ENCODE measurements at regions not wholly inside any gene's neighbourhood (a gene's known extent, or its start where the extent isn't known, plus 50 kb on each side); places are given as distances from the start of the nearest gene placed in this dataset.
A peak's percentile ranks its signal among the peaks of the same experiment; 100 is the strongest.

DNA sequence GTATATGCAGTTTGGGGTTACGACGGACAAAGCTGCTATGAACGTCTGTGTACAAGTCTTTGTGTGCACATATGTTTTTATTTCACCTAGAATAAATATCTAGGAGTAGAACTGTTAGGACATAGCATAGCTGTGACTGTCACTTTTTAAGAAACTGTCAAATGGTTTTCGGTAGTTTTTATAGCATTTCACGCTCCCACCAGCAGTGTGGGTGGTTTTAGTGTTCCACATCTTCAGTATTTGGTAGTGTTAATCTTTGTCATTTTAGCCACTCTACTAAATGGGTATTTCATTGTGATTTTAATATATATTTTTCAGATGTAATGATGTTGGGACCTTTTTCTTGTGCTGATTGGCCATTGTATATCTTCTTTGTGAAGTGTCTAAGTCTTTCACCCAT, 109.1 kb upstream of the BCAT1 start:
- no peak for DNase-seq

DNA sequence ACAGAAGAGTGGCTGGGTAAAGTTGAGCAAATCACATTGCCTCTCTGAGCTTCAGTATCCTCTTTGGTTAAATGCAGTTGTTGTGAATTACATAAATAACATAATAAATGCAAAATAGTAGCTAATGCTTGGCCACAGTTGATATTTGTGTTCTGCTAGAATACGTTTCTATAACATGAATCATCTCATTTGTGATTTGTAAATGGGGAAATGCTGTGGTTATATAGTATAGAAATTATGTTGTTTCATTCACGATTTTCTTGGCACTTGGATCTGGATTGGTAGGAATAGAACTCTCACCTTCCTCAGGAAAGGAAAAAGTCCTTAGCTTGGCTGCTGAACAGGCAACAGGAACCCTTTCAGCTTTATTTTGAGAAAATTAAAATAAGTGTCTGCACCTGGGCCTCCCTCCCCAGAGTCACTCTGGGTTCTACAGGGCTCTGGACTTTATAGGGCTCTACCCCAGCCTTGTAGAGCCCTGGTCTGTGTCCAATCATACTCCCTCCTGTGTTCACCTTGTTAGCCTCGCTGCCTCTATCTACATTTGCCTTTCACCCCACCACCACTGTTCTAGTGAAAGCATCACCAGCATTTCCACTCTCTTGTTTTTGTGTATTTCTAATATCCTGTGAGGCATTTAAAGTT, 107.7 kb upstream of the BCAT1 start:
- no peak for DNase-seq

DNA sequence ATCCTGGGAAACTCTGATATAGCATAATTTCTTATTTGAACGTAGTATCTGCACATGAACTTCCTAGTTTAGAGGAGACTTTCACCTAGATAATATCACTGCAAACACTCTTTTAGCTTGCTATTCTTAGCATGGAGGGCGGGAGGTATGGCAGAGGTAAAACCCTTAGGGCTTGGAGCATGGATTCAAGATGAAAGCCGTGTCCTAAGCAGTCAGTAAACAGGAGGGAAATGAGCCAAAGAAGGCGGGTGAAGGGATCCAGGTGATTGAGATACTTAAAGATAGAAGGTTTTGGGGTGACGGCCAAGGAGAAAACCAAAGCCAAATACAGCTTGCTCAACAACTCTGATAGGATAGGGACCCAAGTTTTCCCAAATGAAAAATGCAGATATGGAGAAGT, 107.1 kb upstream of the BCAT1 start:
- no peak for DNase-seq

DNA sequence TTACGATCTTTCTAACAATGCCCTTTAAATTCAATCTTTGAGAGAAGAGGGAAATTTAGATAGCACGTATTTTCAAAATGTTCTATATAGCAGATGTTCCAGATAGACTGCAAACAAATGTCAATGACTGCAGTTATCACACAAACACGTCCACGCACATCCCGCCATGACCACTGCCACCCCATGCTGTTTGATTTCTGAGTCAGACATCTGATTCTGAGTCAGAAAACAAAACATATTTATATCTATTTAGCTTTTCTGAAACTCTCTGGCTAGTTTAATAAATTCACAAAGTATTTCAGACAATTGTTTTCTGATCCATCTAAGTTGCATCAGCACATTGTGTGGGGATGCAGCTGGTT, 105.9 kb upstream of the BCAT1 start:
- no peak for DNase-seq

DNA sequence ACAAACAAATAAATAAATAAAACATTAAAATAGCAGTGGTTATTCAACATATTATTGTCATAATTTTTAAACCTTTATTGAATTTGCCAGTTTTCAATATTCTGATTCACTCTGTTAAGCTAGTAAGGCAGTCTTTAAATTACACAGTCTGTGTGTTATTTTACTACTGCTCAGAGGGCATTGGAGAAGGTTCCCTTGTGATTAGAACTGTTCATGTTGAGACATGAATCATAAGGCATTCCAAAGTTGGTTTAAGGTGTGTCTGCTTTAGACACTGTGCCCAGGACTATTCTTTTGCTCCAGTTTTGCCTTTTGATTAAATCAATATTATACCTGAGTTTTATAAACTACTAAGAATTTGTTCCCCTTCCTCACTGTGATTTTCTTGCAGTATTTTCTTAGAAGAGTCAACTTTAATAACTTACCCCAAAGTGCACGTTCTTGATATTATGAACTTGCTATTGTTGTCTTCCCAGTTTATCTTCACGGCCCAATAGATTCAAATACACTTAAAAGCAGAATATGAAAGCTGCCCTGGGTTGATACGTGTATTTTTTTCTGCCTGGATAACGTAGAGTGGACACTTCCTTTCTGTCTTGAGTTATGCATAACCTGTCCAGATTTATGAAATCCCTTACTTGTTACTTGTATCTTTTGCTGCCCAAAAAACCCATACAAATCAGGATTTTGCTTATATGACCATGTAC, 105.3 kb upstream of the BCAT1 start:
- DNase-seq: no peak

DNA sequence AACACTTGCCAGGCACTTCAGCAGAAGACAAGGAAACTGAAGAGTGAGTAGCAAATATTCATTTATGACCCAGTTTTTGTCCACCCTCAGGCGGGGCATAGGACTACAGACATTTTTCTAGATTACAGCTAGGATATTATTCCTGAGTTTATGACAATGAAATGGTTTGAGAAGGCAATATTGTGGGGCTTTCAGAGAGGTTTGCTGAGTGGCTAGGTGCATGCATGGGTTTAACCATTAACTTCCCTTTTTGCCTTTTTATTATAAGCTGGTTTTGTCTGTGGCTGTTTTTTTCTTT, 104.0 kb upstream of the BCAT1 start:
- DNase-seq: no peak

DNA sequence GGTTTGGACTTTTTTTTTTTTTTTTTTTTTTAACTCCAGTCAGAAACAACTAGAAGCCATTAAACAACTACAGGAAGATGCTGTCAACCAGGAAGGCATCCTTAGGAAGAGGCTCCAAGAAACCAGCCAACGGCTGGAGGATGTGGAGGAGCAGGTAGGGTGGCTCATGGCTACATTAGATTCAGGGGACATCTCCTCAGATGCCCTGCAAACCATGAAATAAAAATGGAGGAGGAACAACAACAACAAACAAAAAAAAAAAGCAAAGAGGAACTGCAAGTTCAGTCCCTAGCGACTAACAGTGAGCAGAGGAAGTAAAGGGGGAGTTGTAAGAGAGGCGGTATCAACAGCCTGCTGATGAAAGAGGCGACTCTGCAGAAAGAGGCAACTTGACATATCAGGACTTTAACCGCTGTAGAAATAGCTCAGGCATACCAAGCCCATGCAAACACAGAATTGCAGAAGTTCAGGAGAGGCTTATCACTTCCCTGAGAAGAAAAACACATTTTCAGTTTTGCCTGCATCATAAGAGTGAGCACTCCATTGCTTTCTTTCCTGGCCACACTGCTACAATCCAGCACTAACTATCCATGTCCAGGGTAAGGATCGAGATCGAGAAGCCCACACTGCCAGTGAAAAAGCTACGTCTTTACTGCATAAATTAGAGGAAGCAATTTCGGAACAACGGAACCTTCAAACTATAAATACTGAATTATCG, 103.5 kb upstream of the BCAT1 start:
- no peak for DNase-seq

DNA sequence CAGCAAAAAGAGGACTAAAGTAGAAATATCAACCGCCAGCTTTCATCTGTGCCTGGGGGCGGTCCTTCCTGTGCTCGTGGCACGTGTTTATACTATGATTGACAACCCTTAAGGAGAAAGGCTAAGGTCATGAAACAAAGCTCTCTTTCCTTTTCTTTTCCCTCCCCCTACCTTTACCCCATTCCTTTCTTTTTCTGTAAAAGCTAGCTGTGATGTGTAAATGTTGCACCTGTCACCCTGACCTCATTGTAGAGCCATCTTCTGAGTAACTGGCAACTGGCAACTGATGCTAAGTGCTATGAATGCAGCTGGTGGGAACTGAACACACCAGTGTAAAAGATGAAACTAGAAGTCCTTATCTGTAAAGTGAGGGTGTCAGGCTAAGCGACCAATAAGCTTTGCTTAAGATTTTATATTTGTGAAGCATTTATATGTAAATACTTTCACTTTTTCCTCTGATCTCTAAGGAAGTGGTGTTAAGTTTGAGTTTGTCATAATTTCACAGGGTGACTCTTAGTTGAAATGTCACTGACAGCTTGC, 102.8 kb upstream of the BCAT1 start:
- DNase-seq: no peak

DNA sequence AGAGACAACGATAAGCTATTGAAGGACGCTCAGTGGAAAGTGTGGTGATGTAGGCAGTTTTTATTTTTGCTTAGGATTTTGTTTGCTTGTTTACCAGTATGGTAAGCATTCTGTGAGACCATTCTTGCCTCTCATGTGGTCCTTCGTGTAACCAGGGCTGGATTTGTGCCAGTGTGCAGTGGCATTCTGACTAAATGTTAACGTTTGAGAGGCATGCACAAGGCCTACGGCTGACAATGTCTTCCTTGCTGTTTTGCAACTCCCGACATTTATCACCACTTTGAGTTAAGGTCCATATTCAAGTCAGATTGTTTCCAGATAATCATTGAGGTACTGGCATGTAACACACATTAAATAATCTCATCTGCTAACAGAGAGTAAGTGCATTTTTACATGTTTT, 102.3 kb upstream of the BCAT1 start:
- DNase-seq: peak; percentile 2

DNA sequence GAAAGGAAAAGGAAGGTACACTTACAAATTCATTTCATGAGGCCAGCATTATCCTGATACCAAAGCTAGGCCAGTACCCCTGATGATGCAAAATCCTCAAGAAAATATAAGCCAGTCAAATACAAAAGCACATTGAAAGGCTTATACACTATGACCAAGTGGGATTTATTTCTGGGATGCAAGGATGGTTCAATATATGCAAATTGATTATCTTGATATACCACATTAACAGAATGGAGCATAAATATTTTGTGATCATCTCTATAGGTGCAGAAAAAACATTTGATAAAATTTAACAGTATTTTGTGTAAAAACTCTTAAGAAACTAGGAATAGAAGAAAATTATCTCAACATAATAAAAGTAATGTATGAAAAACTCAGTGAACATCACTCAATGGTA, 97.0 kb upstream of the BCAT1 start:
- DNase-seq: no peak

DNA sequence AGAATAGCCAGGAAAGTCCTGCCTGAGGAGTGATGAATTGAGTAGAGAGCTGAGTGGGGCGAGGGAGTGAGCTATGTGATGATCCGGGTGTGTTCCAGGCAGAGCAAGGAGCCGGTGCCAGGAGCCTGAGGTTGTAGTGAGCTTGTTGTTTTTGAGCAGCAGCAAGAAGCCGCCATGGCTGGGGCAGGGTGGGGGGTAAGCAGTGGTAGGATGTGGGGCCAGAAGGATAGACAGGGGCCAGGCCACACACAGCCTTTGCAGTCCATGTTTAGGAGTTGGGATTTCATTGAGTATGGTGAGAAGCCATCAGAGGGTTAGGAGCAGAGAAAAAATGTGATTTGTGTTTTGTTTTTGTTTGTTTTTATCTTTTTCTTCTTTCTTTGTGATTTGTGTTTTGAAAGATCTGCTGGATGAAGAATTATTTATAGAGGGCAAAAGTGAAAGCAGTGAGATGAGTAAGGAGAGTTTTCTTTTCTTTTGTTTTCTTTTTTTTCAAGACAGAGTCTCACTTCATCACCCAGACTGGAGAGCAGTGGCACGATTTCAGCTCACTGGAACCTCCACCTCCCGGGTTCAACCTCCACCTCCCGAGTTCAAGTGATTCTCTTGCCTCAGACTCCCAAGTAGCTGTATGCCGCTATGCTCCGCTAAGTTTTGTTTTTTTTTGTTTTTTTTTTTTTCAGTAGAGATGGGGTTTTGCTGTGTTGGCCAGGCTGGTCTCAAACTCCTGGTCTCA, 92.3 kb upstream of the BCAT1 start:
- DNase-seq: no peak

DNA sequence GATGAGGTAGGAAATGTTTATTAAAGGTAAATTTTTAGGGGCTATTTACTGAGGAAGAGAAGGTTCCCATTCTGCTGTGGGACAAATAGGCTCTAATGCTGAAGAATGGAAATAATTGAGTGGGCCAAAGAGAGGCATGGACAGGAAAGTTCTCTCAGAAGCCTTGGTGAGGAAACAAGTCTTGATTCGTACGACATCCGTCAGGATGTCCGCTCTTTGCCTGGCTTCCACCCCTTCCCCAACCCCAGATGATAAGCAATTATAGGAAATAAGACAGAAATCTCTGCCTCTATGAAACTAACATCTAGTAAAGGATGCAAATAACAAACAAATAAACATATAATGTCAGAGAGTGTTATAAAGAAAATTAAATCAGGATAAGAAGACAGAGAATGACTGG, 91.7 kb upstream of the BCAT1 start:
- DNase-seq: no peak

DNA sequence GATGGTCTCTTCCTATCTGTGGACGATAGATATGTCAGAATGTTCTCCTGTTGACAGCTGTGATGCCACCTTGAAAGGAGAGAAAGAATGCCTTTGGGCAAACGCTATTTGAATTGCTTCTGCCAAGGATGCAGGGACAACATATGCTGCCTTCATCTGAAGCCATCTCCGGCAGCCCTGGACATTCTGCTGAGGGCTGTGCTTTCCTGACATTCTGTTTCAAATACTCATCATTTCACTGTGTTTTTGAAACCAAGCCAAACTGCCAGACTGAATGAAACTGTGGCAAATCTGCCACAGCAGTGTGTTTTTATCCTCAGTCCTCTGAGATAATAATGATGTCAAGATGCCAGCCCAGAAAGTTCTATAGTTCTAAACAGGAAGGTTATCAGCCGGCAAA, 85.8 kb upstream of the BCAT1 start:
- no peak for DNase-seq

DNA sequence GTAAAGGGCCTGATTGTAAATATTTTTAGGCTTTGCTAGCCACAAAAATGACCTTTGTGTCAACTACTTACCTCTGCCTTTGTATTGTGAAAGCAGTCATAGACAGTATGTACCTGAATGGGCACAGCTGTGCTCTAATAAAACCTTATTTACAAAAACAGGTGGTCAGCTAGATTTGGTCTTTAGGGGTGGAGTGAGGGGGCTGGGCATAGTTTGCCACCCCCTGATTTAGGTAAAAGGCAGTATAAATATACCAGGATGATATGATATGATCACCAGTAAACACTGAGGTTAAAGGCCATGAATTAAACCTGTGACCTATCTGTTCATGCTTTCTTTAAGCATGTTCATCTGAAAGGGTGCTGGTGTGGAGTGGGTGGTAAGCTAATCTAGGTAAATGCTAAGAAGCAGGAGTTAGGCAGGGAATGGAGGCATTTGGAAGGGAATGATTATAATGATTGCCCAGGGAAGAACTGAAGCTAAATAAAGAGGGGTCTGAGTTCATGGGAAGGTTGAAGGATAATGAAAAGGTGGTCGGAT, 77.1 kb upstream of the BCAT1 start:
- DNase-seq: no peak

DNA sequence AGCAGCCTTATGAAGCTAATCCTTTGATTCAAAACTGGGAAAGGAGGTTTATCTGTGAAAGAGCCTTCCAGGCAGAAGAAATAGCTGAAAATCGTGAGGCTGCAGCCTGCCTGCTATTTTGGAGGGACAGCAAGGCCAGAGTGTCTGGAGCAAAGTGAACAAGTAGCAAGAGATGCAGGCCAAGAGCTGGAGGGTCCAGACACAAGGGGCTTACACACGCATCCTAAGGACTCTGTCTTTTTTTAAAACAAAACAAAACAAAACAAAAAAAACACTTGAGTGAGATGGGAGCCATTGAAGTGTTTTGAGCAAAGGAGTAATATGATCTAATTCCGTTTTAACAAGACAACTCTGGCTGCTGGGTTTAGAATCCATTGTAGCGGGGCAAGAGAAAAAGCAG, 76.4 kb upstream of the BCAT1 start:
- no peak for DNase-seq

DNA sequence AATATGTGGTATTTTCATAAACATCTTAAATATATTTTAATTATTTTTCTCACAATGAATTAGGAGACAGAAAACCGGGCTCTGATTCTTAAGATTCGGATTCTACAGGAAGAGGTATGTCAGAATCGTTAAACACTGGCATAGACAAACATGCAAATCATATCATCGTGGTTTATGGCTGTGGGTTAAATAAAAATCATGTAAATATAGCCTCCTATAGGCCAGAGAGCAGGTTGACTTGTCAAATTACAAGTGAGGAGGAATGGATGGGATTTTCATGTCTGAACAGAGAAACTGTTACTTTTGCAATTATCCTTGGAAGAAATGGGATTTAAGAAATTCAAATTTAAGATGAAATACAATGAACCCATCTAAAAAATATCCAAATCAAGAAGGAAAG, 74.9 kb upstream of the BCAT1 start:
- no peak for DNase-seq

DNA sequence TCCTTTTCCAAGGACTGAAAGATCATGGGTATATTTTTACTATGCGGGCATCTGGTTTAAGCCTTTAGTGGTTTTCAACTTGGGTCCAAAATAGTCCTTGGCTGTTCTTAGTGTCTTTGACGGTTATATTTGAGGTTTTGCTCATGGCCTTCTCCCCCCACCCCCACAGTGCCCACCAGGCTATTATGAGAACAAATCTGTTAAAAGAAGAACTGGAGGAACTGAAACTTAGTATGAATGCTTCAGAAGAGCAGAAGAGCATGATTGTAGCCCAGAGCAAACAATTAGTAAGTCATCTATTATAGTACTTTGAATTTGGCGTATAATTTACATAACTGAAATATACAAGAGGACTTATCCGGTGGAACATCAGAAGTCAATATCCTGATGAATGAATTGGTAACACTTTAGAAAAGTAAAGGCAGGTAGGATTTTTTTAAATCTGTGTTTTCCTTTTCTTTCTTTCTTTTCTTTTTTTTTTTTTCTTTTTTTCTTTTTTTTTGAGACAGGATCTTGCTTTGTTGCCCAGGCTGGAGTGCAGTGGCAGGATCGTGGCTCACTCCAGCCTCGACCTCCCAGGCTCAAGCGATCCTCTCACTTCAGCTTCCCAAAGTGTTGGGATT, 71.8 kb upstream of the BCAT1 start:
- no peak for DNase-seq

DNA sequence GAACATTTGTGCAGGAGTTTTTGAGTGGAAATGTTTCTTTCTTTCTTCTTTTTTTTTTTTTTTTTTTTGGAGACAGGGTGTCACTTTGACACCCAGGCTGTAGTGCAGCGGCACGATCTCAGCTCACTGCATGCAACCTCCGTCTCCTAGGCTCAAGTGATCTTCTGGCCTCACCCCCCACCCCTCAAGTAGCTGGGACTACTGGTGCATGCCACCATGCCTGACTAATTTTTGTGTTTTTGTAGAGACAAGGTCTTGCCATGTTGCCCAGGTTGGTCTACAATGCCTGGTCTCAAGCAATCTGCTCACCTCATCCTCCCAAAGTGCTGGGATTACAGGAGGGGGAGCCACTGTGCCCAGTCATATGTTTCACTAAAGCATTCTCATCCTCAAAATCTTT, 69.2 kb upstream of the BCAT1 start:
- no peak for DNase-seq

DNA sequence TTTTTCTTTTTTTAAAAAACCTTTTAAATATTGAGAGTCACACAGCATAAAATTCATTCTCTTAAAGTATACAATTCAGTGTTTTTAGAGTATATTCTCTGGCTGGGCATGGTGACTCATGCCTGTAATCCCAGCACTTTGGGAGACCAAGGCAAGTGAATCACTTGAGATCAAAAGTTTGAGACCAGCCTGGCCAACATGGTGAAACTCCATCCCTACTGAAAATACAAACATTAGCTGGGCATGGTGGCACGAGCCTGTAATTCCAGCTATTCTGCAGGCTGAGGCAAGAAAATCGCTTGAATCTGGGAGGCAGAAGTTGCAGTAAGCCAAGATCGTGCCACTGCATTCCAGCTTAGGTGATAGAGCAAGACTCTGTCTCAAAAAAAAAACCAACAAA, 68.4 kb upstream of the BCAT1 start:
- DNase-seq: no peak

DNA sequence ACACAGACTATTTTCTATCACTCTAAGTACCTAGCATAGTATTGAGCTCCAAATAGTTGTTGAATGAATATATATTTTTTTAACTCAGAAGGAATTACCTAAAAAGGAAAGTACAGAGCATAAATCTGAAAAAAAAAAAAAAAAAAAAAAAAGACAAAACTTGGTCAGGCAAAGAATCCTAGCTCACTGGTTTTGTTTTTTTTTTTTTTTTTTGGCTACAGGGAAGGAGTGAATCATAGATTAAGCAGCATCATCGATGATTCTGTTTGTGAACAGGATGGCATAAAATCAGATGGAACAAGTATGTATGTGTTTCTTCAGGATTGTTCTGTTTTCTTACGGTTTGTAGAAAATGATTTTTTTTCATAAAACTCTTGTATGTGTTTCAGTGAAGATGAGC, 66.1 kb upstream of the BCAT1 start:
- DNase-seq: no peak

DNA sequence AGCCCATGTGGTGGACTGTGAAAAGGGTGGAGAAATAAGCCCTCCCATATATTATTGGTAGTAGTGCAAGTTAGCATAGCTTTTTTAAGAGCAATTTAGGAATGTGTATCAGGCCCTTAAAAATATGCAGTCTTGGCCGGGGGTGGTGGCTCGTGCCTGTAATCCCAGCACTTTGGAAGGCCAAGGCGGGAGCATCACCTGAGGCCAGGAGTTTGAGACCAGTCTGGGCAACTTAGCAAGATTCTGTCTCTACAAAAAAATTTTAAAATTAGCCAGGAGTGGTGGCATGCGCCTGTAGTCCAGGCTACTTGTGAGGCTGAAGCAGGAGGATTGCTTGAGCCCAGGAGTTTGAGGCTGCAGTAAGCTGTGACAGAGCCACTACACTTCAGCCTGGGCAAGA, 64.2 kb upstream of the BCAT1 start:
- no peak for DNase-seq

DNA sequence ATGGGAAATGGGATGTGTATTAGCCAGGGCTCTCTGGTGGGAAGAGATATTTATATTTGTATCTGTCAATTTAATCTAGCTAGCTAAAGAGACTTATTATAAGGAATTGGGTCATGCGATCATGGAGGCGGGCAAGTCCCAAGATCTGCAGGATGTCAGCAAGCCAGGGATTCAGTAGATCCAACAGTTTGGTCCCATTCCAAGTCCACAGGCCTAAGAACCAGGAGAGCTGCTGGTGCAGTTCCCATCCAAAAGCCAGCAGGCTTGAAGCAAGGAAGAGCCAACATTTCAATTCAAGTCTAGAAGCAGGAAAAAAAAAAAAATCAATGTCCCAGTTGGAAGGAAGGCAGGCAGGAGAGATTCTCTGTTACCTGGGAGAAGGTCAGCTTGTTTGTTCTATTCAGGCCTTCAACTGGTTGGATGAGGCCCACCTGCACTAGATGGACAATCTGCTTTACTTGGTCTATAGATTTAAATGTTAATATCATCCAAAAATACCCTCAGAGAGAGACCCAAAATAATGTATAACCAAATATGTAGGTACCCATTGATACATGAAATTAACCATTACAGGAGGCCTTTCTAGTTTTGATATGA, 60.7 kb upstream of the BCAT1 start:
- DNase-seq: no peak

DNA sequence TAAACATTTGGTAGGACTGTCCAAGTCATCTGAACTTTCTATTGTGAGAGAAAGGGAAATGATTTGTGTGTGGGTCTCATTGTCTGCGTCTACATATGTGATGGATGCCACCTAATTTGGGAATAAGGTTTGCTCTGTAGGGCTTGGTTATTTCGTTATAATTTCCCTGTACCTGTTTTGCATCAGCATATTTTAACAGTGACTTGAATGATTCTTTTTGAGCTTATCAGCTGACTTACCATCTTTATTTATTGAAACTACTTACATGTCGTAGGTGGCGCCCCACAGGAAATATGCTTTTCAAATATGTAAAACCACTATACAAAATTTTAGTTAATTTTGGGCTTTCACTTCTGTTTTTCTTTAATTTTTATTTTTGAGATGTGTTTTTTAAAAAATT, 56.5 kb upstream of the BCAT1 start:
- no peak for DNase-seq

Measured in NCI-H345 (cell line).